ENCODE measurements at regions not wholly inside any gene's neighbourhood (a gene's known extent, or its start where the extent isn't known, plus 50 kb on each side); places are given as distances from the start of the nearest gene placed in this dataset.

DNA sequence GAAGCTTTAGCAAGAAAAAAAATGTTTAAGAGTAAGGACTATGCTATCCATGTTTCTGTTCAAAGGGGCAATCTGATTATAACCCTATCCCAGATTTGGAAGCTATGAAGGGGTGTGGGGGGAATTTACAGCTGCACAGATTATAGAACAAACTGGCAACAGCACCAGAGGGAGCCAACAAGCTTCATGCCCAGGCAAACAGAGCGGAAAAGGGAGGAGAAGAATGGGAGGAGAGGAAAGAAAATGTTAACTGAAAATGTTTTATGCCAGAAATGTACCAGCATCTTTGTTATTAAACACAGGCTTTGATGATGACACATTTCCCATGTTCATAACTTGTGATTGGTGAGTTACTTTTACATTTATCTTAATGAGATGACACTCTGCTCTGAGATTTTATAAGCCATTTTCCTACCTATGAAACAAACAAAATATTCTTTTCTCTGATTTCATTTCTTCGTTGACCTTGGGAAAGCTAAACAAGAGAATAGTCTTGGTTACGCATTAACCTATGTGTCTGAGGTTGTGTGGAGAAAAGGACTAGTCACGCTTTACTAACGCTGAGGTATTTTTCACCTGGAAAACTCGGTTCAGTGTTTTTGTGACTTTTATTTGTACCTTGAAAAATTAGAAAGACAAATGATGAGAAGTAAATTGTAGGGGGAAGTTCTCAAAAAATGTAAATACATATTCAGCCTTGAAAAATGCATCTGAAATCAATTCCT is 235.8 kb upstream of the MIR17HG start:
- DNase-seq = peak; percentile 39

DNA sequence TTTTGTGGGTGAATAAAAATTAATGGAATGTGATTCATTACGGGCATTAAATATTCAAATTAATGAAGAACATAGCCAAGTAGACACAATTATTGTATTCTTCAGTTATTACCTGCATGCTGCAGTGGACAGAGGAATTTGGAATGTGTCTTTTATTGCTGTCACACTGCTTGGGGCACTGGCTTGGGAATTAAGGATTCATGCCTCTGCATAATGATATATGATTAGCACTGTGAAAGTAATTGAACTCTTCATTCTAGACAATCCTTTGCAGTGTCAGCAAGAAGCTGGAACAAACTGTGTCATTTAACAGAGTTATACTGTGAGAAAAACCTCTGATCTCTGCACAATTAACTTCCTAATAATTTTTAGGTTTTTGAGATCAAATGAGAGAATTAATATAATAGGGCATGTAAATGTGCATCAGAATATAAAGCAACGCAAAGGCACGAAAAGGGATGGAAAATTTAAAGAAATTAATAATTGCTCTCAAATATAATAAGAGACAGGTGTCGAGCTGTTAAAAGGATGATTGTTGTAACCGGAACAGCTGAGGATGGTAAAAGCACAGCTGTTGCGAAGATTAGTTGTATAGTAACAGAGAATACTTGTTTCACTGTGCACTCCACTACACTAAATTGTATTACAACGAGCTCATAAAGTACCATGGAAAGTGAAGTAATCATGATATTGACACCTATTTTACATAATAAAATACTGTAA is 235.1 kb upstream of the MIR17HG start:
- peak; percentile 71 for DNase-seq

DNA sequence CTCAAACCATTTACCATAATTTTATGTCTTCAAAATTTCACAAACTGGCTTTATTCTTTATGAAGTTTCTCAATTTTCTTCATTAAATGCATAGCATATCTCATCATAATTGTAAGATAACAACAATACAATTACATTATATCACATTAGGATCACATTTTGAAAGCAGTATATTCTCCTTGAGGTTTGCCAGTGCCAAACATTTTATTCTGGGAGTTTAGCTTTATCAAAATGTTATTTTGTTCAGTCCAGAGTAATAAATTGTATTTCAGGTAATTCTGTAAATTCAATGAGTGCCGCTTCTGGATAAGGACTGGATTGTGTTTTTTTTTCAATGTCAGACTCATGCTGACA is 234.6 kb upstream of the MIR17HG start:
- DNase-seq = no peak

DNA sequence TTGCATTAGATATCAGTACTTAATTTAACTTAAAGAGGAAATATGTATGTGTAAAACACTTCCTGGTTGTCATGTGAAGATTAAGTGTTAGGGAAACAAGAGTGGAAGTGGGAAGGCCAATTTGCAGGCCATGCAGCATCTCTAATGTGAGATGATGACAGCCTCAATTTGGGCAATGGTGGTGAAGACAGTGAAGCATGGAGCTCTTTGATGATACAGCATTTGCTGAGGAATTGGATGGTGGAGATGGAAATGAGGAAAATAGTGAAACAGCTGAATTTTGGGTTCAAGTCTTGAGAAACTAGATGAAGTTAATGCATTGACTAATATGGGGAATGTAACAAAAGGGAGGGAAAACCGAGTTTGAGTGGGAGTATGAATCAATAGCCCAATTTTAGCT is 231.7 kb upstream of the MIR17HG start:
- no peak for DNase-seq

DNA sequence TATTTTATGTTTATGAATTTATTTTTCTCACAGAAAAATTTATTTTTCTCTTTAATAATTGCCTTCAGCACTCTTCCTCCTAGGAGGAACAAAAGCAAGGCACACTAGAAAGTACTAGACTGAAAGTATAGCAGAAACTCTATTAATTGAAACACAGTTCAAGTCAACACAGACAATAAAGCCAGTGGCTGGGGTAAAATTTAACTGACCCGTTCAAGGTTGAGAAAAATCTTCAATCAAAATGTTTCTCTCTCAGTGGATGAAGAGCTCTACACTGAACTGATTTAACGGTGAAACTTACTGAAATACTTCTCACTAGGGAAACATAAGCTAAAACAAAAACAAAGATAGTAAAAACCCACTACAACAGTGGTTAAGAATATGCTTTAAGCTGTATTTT is 230.1 kb upstream of the MIR17HG start:
- no peak for DNase-seq

DNA sequence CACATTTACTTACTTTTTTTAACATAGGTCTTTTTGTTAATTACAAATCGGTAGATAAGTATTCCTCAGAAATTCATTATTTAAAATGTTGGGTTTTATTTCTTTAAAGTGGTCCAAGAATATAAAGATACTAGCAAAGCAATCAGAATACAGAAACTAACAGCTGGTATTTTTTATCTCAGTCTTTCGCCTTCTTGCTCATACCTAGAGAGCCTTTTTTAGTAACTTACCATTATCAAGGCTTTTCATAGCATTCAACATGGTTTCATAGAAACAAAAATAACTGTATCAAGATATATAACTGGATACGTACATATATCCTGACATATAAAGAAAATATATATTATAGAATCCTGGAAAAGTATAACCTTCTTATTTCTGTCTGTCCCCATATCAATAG is 227.8 kb upstream of the MIR17HG start:
- no peak for DNase-seq

DNA sequence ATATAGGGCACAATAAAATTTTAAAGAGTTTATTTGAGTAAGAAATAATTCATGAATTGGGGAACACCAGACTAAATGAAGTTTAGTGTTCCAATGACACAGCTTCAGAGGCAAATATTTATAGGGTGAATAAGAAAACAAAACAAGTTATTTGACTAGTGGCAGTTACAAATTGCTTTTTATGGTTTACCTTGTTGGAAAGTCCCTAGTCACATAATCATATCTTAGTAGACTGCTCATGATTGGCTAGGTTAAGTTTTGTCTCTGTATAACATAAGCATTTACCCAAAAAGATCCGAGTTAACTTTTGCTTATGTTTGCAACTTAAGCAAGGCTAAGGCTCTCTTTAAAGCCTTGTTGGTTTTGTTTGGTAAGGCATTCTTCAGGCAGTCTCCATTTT is 224.7 kb upstream of the MIR17HG start:
- no peak for DNase-seq

DNA sequence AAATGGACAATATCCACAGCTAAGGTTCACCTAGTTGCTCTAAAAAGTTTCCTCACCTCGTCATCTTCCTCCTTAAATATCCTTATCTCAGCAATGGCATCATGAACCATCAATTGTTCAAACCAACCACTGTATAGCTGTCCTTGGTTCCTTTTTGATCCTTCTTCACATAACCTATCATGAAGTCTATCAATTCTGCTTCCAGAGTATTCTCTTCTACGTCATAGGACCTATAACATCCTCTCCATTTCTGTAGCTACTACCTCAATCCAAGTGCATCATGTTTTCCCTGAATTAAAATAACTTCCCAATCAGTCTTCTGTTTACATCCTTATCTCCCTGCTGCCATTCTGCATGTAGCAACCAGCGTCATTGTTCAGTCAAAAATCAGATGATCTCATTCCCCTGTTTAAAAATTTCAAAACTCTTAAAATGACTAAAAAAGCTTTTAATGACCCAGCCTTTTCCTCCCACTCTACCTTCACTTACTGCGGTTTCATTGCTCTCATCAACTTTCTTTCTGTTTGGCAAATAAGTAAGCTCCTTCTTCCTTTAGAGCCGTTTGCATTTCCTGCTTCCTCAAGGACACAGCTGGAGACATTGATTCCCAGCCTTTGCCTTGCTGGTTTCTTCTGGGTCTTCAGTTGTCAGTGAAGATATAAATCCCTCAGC is 223.9 kb upstream of the MIR17HG start:
- no peak for DNase-seq

DNA sequence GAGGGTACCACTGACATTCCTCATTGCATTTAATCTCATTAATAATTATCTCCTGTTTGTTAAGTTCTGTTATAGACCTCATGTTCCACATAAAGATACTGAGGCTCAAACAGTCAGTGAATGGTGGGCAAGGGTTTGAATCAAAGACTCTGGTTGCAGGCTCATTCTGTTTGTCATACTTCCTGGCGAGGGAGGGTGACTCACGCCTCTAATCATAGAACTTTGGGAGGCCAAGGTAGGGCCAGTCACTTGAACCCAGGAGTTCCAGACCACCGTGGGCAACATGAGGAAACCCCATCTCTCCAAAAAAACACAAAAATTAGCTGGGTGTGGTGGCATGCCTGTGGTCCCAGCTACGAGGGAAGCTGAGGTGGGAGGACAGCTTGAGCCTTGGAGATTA is 220.7 kb upstream of the MIR17HG start:
- no peak for DNase-seq

DNA sequence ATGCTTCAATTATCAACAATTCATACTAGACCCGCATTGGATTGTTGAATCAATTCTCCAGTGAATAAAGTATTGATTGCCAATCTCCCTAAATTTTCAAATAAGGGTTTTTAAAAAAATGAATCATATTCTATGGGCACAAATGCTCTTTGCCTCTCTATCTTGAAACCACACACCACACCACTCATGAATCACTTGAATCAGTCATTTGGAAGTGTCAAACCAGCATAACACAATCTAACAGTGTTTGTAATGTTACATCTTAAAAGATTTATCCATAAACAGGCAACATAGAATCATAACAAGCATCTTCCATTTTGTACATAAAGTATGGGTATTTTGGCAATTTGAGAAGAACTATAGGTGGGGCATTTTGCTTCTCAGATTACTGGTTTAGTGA is 219.5 kb upstream of the MIR17HG start:
- no peak for DNase-seq

DNA sequence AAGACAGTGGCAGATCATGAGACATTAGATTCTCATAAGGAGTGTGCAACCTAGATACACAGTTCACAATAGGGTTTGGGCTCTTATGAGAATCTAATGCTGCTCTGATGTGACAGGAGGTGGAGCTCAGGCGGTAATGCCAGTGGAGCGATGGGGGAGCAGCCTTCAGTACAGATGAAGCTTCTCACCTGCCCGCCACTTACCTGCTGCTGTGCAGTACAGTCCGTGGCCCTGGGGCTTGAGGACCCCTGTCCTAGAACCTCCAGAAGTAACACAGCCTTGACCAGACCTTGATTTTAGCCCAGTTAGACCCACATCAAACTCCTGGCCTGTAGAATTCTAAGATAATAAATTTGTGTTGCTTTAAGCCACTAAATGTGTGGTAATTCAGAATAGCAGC is 215.1 kb upstream of the MIR17HG start:
- DNase-seq = no peak

DNA sequence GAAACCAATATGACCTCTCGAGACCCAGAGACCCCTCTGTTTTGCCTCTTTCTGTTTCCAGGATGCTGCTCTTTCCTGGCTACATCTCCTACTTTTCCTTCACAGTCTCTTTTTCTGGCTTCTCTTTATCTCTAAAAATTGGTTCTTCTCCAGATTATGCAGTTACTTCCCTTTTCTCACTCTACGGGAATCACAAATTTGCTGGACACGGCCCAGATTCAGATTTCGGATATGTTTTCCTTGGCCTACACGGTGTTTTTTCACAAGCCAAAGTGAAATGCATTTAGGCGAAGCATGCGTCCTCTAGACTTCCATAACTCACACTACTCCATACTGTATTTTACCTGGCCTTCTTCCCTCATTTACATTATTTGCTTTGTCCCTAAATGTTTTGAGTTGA is 214.7 kb upstream of the MIR17HG start:
- peak; percentile 53 for DNase-seq

DNA sequence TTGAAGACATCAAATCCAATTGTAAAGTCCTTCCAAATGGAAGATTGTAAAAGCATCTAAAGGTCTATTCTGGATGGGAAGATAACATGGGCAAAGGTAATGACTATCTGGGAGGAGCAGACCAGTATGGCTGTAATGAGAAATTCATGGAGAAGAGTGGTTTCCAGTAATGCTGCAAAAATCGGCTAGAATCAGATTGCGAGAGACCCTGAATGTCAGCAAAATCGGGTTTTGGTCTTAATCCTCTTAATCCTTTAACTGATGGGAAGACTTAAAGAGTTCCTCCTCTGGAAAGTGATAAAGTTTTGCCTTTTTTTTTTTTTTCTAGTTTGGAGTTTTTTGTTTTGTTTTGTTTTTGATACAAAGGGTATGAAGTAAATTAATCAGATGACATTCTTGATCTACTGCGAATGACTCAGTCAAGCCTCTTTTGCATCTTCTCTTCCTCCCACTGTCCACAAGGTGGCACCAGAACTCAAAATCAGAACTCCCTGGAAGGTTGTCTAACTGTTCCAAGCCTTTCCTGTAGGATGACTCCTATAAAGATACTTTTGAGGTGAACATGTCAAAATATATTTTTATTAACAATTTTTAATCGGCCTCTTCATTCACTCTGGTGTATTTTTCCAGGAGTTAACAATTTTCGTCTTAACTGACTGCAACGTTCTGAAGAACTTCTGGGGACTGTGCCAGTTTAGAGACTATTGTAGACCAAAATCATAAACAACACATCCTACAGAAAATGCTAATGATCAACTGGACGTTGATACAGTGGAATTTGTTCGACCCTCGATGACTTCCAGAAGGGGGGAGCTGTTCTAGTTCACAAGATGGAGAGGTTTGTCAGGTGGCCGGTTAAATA is 213.3 kb upstream of the MIR17HG start:
- DNase-seq = peak; percentile 80

DNA sequence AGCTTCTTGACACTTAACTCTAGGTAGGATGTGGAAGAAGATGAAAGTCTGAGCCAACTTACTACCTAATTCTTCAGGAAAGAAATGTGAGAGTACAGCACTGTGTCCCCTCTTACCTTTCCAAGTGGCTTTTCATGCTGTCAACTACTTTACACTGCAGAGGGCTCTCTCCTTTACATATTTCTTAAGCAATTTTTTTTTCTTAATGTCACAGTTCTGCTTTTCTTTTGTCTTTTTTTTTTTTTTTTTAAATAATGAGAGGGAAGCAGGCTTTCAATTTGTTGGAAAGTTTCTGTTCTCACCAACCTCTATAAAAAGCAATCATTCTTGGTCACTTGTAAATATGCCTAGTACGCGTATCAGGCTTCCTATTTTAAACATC is 212.7 kb upstream of the MIR17HG start:
- DNase-seq = no peak

DNA sequence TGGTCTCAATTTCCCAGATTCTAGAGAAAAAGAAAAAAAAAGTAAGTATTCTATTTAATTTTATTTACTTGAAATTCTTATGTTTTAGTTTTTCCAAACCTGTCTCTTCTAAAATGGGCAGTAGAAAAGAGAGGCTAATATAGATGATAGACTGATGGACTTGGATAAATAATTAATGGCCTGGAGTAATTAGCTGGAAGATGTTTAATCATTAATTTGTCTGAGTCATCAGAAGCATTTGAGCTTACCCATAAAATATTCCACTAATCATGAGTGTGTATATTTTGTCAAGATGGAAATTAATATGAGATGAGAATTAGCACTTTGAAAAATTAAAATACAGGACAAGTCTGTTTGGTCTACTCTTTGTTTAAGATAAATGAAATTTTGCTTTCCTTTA is 212.1 kb upstream of the MIR17HG start:
- no peak for DNase-seq

DNA sequence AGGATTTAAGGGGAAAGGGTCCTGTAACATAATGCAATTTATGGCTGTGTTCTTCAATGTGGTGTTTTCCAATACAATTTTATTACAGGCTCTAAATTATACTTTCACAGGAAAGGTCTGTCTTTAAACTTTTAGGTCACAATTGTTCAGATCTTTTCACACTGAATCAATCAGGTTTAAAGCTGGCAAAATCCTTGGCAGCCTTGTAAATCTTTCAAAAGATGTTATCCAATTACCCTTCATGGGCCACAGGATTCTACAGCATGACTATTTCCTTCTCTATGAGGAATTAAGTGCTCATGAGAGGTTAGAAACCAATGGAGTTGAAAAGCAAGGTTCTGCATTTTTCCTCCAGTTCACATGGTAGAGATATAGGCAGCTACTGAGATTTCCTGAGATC is 211.5 kb upstream of the MIR17HG start:
- DNase-seq = no peak

DNA sequence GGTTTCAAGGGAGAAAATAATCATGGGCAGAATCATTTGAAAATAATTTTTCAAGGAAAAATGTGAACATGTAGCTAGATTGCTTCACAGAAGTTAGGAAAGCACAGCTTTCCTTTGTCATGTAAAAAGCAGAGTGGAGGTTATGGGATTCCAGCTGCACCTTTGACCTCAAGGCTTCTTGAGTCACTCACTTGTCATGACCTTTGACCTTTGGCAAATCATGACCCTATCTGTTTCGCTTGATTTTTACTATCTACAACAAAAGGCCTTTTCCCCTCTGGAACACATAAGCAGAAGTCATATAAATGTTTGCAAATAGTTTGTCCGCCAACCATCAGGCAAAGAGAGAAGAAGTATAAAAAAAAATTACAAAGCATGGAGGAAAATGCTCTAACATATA is 210.7 kb upstream of the MIR17HG start:
- no peak for DNase-seq

DNA sequence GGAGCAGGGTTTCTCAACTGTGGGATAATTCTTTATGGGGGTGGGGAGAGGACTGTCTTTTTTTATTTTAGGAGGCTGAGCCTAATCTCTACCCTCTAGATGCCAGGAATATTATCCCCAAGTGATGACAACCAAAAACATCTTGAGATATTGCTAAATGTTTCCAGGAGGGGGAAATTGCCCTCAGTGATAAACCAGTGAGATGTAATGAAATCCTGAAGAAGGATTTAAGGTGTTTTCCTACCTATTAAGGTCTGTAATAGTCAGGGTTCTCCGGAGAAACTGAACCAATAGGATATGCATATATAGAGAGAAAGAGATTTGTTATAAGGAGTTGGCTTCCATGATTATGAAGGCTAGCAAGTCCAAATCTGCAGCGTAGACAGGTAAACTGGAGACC is 208.3 kb upstream of the MIR17HG start:
- no peak for DNase-seq

DNA sequence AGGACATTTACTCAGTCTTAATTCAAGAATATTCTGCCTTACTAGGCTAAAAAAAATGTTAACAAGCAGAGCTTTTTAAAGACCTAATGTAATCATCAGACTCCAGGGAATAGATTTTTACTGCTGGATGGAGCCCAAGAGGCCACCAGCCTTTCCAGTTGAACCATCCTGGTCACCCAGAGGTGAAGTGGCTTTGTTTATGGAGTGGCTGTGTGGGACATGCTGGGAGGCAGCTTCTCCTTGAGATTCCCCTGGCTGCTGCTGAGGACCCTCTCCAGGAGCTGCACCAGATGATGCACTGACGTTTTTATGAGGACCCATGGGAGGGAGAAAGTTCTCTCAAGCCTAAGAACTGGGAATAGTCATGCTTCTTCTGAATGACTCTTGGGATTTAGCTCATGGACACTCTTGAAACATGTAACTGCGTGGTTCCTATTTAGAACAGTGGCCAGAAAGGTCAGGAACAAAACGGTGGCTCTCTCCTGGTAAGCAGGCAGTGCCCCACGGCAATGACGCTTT is 205.9 kb upstream of the MIR17HG start:
- no peak for DNase-seq

DNA sequence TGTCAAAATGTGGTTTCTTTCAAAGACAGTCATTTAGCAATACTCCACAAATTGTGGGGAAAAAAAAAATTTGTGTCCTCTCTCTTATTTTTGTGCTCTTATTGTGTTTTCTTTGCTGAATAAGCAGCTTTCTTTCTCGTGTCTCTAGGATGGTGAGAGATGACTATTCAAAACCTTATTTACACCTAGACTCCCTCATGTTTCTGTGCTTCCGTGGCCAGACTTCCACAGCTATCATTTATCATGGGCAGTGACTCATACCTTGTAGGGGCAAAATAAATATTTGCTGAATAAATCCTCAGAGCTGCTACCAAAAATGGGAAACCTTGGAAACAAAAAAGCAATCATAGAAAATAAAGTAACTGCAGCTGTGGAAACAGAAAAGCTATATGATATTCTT is 204.9 kb upstream of the MIR17HG start:
- DNase-seq = peak; percentile 50

DNA sequence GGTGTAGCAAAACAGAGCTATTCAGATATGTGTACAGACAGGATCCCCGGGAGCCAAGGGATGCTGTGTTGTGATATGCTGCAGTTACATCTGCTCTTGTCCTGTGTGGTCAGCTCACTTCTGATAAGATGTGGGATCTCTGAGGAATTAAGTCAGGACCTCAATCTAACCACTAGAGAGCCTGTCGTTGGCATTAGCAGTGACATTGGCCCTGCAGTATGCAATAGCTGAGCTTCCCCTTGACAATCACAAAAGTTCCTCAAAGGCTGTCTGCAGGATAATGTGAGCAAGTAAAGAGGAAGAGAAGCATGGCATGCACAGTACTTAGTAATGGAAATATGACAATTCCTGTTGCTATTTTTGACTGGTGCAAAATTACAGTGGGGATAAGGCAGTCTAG is 203.4 kb upstream of the MIR17HG start:
- DNase-seq = peak; percentile 37

DNA sequence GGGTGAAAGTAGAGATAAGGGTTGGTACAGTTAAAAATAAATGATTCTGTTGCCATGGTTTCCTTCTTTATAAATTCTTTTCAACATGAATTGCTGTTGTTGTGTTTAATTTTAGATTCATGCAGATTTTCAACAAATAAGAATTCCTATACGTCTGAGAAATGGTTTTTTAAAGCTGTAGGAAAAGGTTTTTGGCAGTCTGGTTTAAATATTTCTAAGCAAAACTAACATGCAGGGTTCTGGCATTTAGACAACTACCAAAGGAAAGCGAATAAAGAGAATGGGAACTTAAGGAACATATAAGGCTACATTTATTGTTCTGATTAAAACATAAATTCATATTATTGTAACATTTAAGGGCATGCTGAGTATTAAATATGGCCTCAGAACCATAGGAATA is 203.0 kb upstream of the MIR17HG start:
- no peak for DNase-seq

Data from tongue (tissue), 1 donor.